T-cell (primary cell): ENCODE measurements at regions not wholly inside any gene's neighbourhood (a gene's known extent, or its start where the extent isn't known, plus 50 kb on each side); places are given as distances from the start of the nearest gene placed in this dataset.

Experiments
- ATAC-seq, 4 experiments: fragments of 200-7000 bp in 3 of 4; fragments of 150-1000 bp in 1 of 4; cut with Tn5 transposase; replicated peaks in 1 of 4; 1 replicate in 3 of 4; 2 replicates in 1 of 4; pipeline ENCODE4 v1.10.0; 2021; ENCODE audit warnings: moderate library complexity in 3 of 4, mild to moderate bottlenecking in 2 of 4, moderate number of reproducible peaks in 1 of 4
- CTCF ChIA-PET, 2 donors: fragments of 300-600 bp; sonication (Branson Sonifier 250); formaldehyde crosslinking; loops; one replicate each; lab custom pipeline; 2022; ENCODE audit warnings: antibody characterized with exemption in 2 of 2; lab: Charles Lee
- POLR2A ChIA-PET, 2 donors: fragments of 300-600 bp; sonication (Branson Sonifier 250); formaldehyde crosslinking; loops; one replicate each; lab custom pipeline; 2022; ENCODE audit warnings: antibody characterized with exemption in 2 of 2; lab: Charles Lee
- DNase-seq, 35 experiments: peaks; one replicate each; pipeline versions ENCODE4 v3.0.0 to v3.0.0-alpha.2; 2013 to 2023
- H3K27ac ChIP-seq: one replicate; pipeline ENCODE4 v1.5.1; 2013; ENCODE audit warnings: low read length
- H3K27me3 ChIP-seq, 2 experiments: replicated peaks in 1 of 2; 1 replicate in 1 of 2; 2 replicates in 1 of 2; pipeline versions ENCODE4 v1.6.1 to v1.7.0; 2013; ENCODE audit warnings: low read length in 1 of 2, mixed read lengths in 1 of 2; ENCODE audit not compliant: control insufficient read depth in 2 of 2, insufficient read depth in 2 of 2; ENCODE audit errors: extremely low read depth in 1 of 2
- H3K36me3 ChIP-seq, 2 donors: 1 replicate in 1 of 2; 2 replicates in 1 of 2; pipeline versions ENCODE4 v1.6.1 to v1.7.0; 2013; ENCODE audit warnings: low read length in 1 of 2; ENCODE audit not compliant: control insufficient read depth in 2 of 2, insufficient read depth in 1 of 2; ENCODE audit errors: extremely low read depth in 1 of 2
- H3K4me1 ChIP-seq, 2 experiments: 1 replicate in 1 of 2; 2 replicates in 1 of 2; pipeline versions ENCODE4 v1.6.1 to v1.7.0; 2013; ENCODE audit warnings: low read length in 2 of 2, mixed read lengths in 1 of 2; ENCODE audit not compliant: insufficient read depth in 2 of 2, control insufficient read depth in 1 of 2; ENCODE audit errors: extremely low read depth in 1 of 2
- H3K4me3 ChIP-seq, 2 donors: 1 replicate in 1 of 2; 2 replicates in 1 of 2; pipeline versions ENCODE4 v1.5.1 to v1.7.0; 2013; ENCODE audit warnings: mild to moderate bottlenecking in 2 of 2, low read length in 1 of 2, moderate library complexity in 1 of 2; ENCODE audit not compliant: control insufficient read depth in 1 of 2; ENCODE audit errors: extremely low read depth in 1 of 2
- H3K9me3 ChIP-seq: 2 replicates; pipeline ENCODE4 v1.7.0; 2013
- H3K27ac Mint-ChIP-seq, 2 donors: one replicate each; pipeline ENCODE4 v1.8.0; 2020 to 2021; ENCODE audit warnings: mild to moderate bottlenecking in 2 of 2, mixed read lengths in 2 of 2
- H3K27me3 Mint-ChIP-seq, 2 donors: one replicate each; pipeline ENCODE4 v1.8.0; 2021 to 2022; ENCODE audit warnings: mixed read lengths in 2 of 2
- H3K36me3 Mint-ChIP-seq: one replicate; pipeline ENCODE4 v1.8.0; 2021; ENCODE audit warnings: mixed read lengths
- H3K4me1 Mint-ChIP-seq, 3 donors: one replicate each; pipeline ENCODE4 v1.8.0; 2020 to 2022; ENCODE audit warnings: mixed read lengths in 3 of 3, mild to moderate bottlenecking in 1 of 3
- H3K4me3 Mint-ChIP-seq, 3 donors: one replicate each; pipeline ENCODE4 v1.8.0; 2020 to 2022; ENCODE audit warnings: mild to moderate bottlenecking in 3 of 3, mixed read lengths in 3 of 3, moderate library complexity in 3 of 3
- H3K9me3 Mint-ChIP-seq, 3 donors: one replicate each; pipeline ENCODE4 v1.8.0; 2020 to 2022; ENCODE audit warnings: mixed read lengths in 3 of 3
- WGBS: methylation state at CpG from one replicate; pipeline ENCODE4 v1.1.5; 2013; ENCODE audit warnings: missing lambda C conversion rate; ENCODE audit not compliant: insufficient coverage; 5-methylcytosine and 5-hydroxymethylcytosine counted together

GRCh38 chr15:95843241-95843910, 487.1 kb upstream of the NR2F2 start:
- Histone ChIP-seq H3K36me3 (no peaks in the 10 kb centered on the region), H3K27ac (no peak overlapping the region), H3K27me3 (no peaks in the 10 kb centered on the region), H3K4me1 (peaks cover 12 to 15% of the 10 kb centered on the region in 2 experiments), H3K4me3 (no peak overlapping the region), H3K9me3 (no peaks in the 10 kb centered on the region)
- no peaks in the 10 kb centered on the region for H3K27me3 Mint-ChIP-seq
- H3K9me3 Mint-ChIP-seq: no peaks in the 10 kb centered on the region
- DNase-seq: no peak
- no peak for ATAC-seq
- POLR2A ChIA-PET: interaction anchor here in 1 of 2 donors (0.6 kb wide), 1 partner anchor 70 kb away, joined by 3 read pairs; no protein-coding TSS in a partner anchor
- H3K4me3 Mint-ChIP-seq: no peak overlapping the region
- peak overlapping the region in 1 of 2 donors; percentile 15 for H3K27ac Mint-ChIP-seq
- 64% methylated on average over 2 of the region's 5 CpGs for WGBS
- peaks cover 35 to 42% (median 39%) of the 10 kb centered on the region in 3 donors for H3K4me1 Mint-ChIP-seq
- H3K36me3 Mint-ChIP-seq: no peaks in the 10 kb centered on the region
- CTCF ChIA-PET: no interaction called here

GRCh38 chr15:95845862-95846515, 484.5 kb upstream of the NR2F2 start:
- ATAC-seq (no peak), DNase-seq (no peak)
- H3K9me3 ChIP-seq: no peaks in the 10 kb centered on the region
- no peaks in the 10 kb centered on the region for H3K36me3 ChIP-seq
- Mint-ChIP-seq H3K27me3 (peaks cover 4 to 16% of the 10 kb centered on the region in 2 donors), H3K4me1 (peaks cover 9 to 16% (median 14%) of the 10 kb centered on the region in 3 donors), H3K36me3 (no peaks in the 10 kb centered on the region), H3K4me3 (no peak overlapping the region), H3K9me3 (no peaks in the 10 kb centered on the region), H3K27ac (peak overlapping the region in 1 of 2 donors; percentile 17)
- no peaks in the 10 kb centered on the region for H3K27me3 ChIP-seq
- no peak overlapping the region for H3K27ac ChIP-seq
- H3K4me3 ChIP-seq: no peak overlapping the region
- ChIA-PET CTCF (no interaction called here), POLR2A (no interaction called here)
- WGBS: 97% methylated on average over 8 of the region's 13 CpGs
- H3K4me1 ChIP-seq: peaks cover under 1 to 2% of the 10 kb centered on the region in 2 experiments

- no CpG with 5 or more reads among the region's 1 CpG for WGBS
- H3K9me3 ChIP-seq: no peaks in the 10 kb centered on the region
- ATAC-seq (no peak), DNase-seq (no peak)
- POLR2A ChIA-PET: no interaction called here
- H3K36me3 ChIP-seq: no peaks in the 10 kb centered on the region
- CTCF ChIA-PET: no interaction called here
- Mint-ChIP-seq H3K4me1 (peaks cover 0 to 4% (median 4%) of the 10 kb centered on the region in 3 donors), H3K27me3 (peaks cover 4 to 16% of the 10 kb centered on the region in 2 donors), H3K9me3 (no peaks in the 10 kb centered on the region), H3K27ac (no peak overlapping the region), H3K4me3 (no peak overlapping the region), H3K36me3 (no peaks in the 10 kb centered on the region)
- H3K4me1 ChIP-seq: no peaks in the 10 kb centered on the region
- H3K27ac ChIP-seq: no peak overlapping the region
- H3K4me3 ChIP-seq: no peak overlapping the region
- H3K27me3 ChIP-seq: no peaks in the 10 kb centered on the region
Observed at GRCh38 chr15:95848126-95848525, 482.4 kb upstream of the NR2F2 start.

- WGBS: 78% methylated on average over 1 of the region's 2 CpGs
- CTCF ChIA-PET: no interaction called here
- no peaks in the 10 kb centered on the region for H3K36me3 ChIP-seq
- H3K9me3 ChIP-seq: no peaks in the 10 kb centered on the region
- POLR2A ChIA-PET: no interaction called here
- H3K4me3 ChIP-seq: no peak overlapping the region
- no peaks in the 10 kb centered on the region for H3K36me3 Mint-ChIP-seq
- no peaks in the 10 kb centered on the region for H3K9me3 Mint-ChIP-seq
- no peaks in the 10 kb centered on the region for H3K4me1 Mint-ChIP-seq
- no peak overlapping the region for H3K27ac ChIP-seq
- peaks cover 4 to 16% of the 10 kb centered on the region in 2 donors for H3K27me3 Mint-ChIP-seq
- H3K4me1 ChIP-seq: no peaks in the 10 kb centered on the region
- ATAC-seq (no peak), DNase-seq (no peak)
- no peak overlapping the region for H3K4me3 Mint-ChIP-seq
- no peak overlapping the region for H3K27ac Mint-ChIP-seq
- no peaks in the 10 kb centered on the region for H3K27me3 ChIP-seq
Observed at GRCh38 chr15:95850837-95851236, 479.7 kb upstream of the NR2F2 start.

GRCh38 chr15:95853350-95853749, 477.1 kb upstream of the NR2F2 start:
- H3K4me1 ChIP-seq: no peaks in the 10 kb centered on the region
- H3K36me3 Mint-ChIP-seq: no peaks in the 10 kb centered on the region
- no peaks in the 10 kb centered on the region for H3K9me3 Mint-ChIP-seq
- peaks cover 4 to 16% of the 10 kb centered on the region in 2 donors for H3K27me3 Mint-ChIP-seq
- CTCF ChIA-PET: no interaction called here
- H3K9me3 ChIP-seq: no peaks in the 10 kb centered on the region
- POLR2A ChIA-PET: no interaction called here
- H3K4me3 Mint-ChIP-seq: no peak overlapping the region
- no peaks in the 10 kb centered on the region for H3K27me3 ChIP-seq
- H3K27ac ChIP-seq: no peak overlapping the region
- no peak overlapping the region for H3K27ac Mint-ChIP-seq
- no peak overlapping the region for H3K4me3 ChIP-seq
- peaks cover 0 to 2% (median 0%) of the 10 kb centered on the region in 3 donors for H3K4me1 Mint-ChIP-seq
- H3K36me3 ChIP-seq: no peaks in the 10 kb centered on the region
- ATAC-seq: no peak
- DNase-seq: no peak

GRCh38 chr15:95857124-95857757, 473.3 kb upstream of the NR2F2 start:
- H3K36me3 Mint-ChIP-seq: no peaks in the 10 kb centered on the region
- no peak overlapping the region for H3K4me3 Mint-ChIP-seq
- ChIA-PET POLR2A (no interaction called here), CTCF (no interaction called here)
- Histone ChIP-seq H3K27me3 (no peaks in the 10 kb centered on the region), H3K9me3 (no peaks in the 10 kb centered on the region), H3K4me1 (no peaks in the 10 kb centered on the region), H3K4me3 (no peak overlapping the region), H3K27ac (no peak overlapping the region), H3K36me3 (no peaks in the 10 kb centered on the region)
- peaks cover 0 to 7% of the 10 kb centered on the region in 2 donors for H3K27me3 Mint-ChIP-seq
- H3K9me3 Mint-ChIP-seq: no peaks in the 10 kb centered on the region
- H3K4me1 Mint-ChIP-seq: peaks cover 0 to 2% (median 0%) of the 10 kb centered on the region in 3 donors
- no peak for DNase-seq
- 73% methylated on average over 2 of the region's 4 CpGs for WGBS
- H3K27ac Mint-ChIP-seq: no peak overlapping the region
- no peak for ATAC-seq
